ENCODE measurements at regions not wholly inside any gene's neighbourhood (a gene's known extent, or its start where the extent isn't known, plus 50 kb on each side); places are given as distances from the start of the nearest gene placed in this dataset.

DNA sequence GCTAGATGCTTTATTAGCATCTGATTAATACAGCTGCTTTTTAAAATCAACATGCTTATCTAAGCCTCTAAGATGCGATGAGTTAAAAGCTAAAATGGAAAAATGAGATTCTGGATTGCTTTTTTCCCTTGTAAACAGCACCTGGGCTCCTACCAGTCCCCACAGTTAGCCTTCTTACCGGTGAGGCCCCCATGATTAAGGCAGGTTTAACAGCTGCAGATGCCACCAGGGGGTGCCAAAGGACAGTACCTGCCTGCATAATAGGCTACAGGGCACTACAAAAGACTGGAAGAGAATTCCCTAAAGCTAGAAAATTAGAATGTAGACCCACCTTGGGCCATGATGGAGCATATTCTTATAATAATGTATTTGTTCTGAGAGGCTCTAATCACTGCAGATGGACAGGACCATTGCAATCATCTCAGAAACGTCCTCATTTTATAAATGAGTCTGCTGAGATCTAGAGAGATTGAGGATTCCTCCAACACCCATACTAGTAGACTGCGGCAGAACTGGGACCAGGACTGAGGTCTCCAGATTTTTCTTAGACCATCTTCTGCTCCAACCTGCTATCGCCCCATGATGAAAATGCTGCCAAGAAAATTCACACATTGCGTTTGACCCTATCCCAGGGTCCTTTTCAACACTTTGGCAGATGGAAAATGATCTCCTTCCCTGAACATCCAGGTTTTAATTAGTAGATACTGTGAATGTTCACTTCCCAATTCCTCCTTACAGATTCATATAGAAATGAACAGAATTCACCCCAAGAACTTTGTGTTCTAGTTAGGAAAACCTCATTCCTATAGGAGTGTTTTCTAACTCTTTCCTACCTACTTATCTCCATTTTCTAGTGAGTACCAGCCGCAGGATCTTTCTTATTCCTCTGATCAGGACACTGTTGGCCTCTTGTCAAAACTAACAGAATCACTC lies 148.8 kb downstream of the RPS12 start:
- Histone ChIP-seq H3K27ac (no peak overlapping the region), H3K36me3 (no peaks in the 10 kb centered on the region), H3K9me3 (no peaks in the 10 kb centered on the region), H3K4me3 (no peak overlapping the region), H3K27me3 (no peaks in the 10 kb centered on the region), H3K4me1 (peaks cover 0 to 12% (median 4%) of the 10 kb centered on the region in 4 donors)
- DNase-seq, result peak; percentile 75 to 82
- 58 to 66% (median 61%) methylated on average over 7 of the region's 7 CpGs for WGBS, 5 donors
- no peak for TF ChIP-seq EP300 (IDR thresholded peaks at IDR 0.05)
- TF ChIP-seq, protein P1, sequence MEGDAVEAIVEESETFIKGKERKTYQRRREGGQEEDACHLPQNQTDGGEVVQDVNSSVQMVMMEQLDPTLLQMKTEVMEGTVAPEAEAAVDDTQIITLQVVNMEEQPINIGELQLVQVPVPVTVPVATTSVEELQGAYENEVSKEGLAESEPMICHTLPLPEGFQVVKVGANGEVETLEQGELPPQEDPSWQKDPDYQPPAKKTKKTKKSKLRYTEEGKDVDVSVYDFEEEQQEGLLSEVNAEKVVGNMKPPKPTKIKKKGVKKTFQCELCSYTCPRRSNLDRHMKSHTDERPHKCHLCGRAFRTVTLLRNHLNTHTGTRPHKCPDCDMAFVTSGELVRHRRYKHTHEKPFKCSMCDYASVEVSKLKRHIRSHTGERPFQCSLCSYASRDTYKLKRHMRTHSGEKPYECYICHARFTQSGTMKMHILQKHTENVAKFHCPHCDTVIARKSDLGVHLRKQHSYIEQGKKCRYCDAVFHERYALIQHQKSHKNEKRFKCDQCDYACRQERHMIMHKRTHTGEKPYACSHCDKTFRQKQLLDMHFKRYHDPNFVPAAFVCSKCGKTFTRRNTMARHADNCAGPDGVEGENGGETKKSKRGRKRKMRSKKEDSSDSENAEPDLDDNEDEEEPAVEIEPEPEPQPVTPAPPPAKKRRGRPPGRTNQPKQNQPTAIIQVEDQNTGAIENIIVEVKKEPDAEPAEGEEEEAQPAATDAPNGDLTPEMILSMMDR (IDR thresholded peaks at IDR 0.05), result peak in 5 of 7 experiments; percentile 30 to 58 (median 45)
- intact Hi-C loops (cut with DNase I; ENCODE audit: low total_unique reads), result no loop called here

DNA sequence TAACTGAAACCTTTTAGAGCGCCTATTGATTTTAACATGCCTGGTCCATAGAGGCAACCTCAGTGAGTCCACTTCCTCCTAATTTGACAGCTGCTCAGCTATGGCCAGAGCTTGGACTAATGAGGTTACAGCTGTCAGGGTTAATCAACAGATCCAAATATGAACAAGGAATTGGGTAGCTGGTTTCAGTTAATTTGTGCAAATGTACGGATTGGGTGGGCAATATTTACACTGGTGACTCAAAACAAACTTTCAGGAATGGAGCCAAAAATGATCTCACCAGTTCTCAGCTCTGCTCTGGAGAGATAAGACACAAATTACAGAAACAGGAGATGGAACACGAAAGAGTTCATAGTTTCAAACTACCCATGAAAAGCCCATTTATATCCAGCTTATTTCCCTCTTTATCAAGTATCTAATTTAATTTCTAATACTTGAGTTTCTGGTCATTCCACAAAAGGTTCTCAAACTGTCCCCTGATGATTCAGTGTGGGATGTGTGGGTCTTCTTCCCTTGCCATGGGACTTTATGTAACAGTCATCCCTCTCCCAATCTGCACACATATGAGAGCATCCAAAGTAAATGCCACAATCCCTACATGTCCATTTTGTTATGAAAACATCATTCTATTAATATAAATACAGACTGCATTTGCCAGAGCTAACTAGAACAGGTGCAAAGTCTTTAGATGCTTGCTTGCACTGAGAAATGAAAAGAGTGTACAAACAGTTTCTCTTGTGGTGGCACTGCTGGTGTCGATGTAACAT lies 149.9 kb downstream of the RPS12 start:
- H3K4me3 ChIP-seq, result no peak overlapping the region
- H3K36me3 ChIP-seq, result no peaks in the 10 kb centered on the region
- DNase-seq, result peak in 1 of 2 donors; percentile 82
- 34 to 39% (median 37%) methylated on average over 4 of the region's 4 CpGs for WGBS, 5 donors
- no peaks in the 10 kb centered on the region for H3K27me3 ChIP-seq
- intact Hi-C loops (cut with DNase I; ENCODE audit: low total_unique reads), result no loop called here
- H3K27ac ChIP-seq, result no peak overlapping the region
- H3K9me3 ChIP-seq, result no peaks in the 10 kb centered on the region
- no peak for TF ChIP-seq EP300 (IDR thresholded peaks at IDR 0.05)
- no peak for TF ChIP-seq POLR2A (IDR thresholded peaks at IDR 0.05)
- TF ChIP-seq, protein P1 (IDR thresholded peaks at IDR 0.05), result no peak
- no peak for TF ChIP-seq POLR2AphosphoS5 (IDR thresholded peaks at IDR 0.05)
- peaks cover 0 to 12% (median 4%) of the 10 kb centered on the region in 4 donors for H3K4me1 ChIP-seq

DNA sequence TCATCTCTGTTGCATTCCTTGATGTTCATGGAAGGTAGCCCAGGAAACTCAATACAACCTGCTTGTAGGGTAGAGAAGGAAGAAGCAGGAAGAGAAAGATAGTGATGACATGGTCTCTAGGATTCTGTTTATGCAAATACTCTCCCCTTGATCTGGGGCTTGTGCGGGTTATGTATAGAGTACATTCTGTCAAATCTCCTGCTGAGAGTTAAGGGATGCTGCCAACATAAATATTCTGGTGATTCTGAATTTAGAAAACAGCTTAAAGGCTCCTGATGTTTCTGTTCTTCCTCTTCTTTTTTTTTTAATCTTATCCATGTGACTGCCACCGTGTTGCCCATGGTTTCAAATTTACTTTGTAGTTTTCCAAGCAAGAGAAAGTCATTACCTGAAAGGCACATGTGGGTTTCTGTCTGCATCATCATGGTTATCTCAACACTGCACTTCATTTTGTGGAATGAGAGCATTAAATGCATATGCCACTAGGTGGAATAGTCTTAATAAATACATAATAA lies 150.6 kb downstream of the RPS12 start:
- H3K27ac ChIP-seq, result no peak overlapping the region
- TF ChIP-seq EP300 (IDR thresholded peaks at IDR 0.05) (no peak), POLR2AphosphoS5 (IDR thresholded peaks at IDR 0.05) (no peak), POLR2A (IDR thresholded peaks at IDR 0.05) (no peak)
- TF ChIP-seq, protein P1 (IDR thresholded peaks at IDR 0.05), result no peak
- H3K36me3 ChIP-seq, result no peaks in the 10 kb centered on the region
- 34 to 52% (median 45%) methylated on average over 2 of the region's 2 CpGs for WGBS, 5 donors
- H3K27me3 ChIP-seq, result no peaks in the 10 kb centered on the region
- intact Hi-C loops (cut with DNase I; ENCODE audit: low total_unique reads), result no loop called here
- H3K9me3 ChIP-seq, result no peaks in the 10 kb centered on the region
- no peak overlapping the region for H3K4me3 ChIP-seq
- peaks cover 0 to 12% (median 4%) of the 10 kb centered on the region in 4 donors for H3K4me1 ChIP-seq
- DNase-seq, result no peak

DNA sequence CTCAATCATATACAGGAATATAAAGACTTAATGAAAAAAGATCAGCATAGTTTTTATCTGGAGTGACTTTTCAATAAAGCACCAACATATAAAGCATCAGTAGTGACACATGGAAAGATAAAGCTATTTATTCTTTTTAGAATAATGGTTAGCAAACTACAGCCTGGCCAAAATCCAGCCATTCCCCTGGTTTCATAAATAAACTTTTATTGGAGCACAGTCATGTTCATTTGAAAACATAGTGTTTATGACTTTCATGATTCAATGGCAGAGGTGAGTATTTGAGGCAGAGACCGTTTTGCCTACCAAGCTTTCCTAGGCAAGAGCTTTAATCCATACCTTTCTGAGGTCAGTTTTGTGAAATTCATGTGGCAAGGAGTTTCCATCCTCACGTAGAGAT lies 153.5 kb downstream of the RPS12 start:
- Histone ChIP-seq H3K36me3 (no peaks in the 10 kb centered on the region), H3K27me3 (no peaks in the 10 kb centered on the region), H3K9me3 (no peaks in the 10 kb centered on the region), H3K4me3 (no peak overlapping the region), H3K27ac (no peak overlapping the region), H3K4me1 (peaks cover 0 to 12% (median 4%) of the 10 kb centered on the region in 4 donors)
- WGBS, 5 donors, result 71 to 77% (median 72%) methylated on average over 2 of the region's 2 CpGs
- TF ChIP-seq POLR2AphosphoS5 (IDR thresholded peaks at IDR 0.05), result no peak
- no peak for TF ChIP-seq POLR2A (IDR thresholded peaks at IDR 0.05)
- TF ChIP-seq, protein P1 (IDR thresholded peaks at IDR 0.05), result no peak
- no peak for TF ChIP-seq EP300 (IDR thresholded peaks at IDR 0.05)
- intact Hi-C loops (cut with DNase I; ENCODE audit: low total_unique reads), result no loop called here
- DNase-seq, result no peak
